H1 (cell line): ENCODE measurements at regions not wholly inside any gene's neighbourhood (a gene's known extent, or its start where the extent isn't known, plus 50 kb on each side); places are given as distances from the start of the nearest gene placed in this dataset.

Experiments used
- CTCF ChIA-PET: fragments of 300-600 bp; sonication (Branson Sonifier 250); formaldehyde crosslinking; loops from one replicate; lab custom pipeline; 2021; ENCODE audit not compliant: partially characterized antibody; lab: Charles Lee
- POLR2A ChIA-PET: fragments of 300-600 bp; sonication (Branson Sonifier 250); formaldehyde crosslinking; loops from one replicate; lab custom pipeline; 2021; ENCODE audit warnings: inconsistent platforms; ENCODE audit not compliant: partially characterized antibody; lab: Charles Lee
- DNase-seq, 2 experiments: peaks; one replicate each; pipeline versions ENCODE4 v3.0.0 to v3.0.0-alpha.2; 2010 to 2022; ENCODE audit warnings: low spot score in 2 of 2, low read depth in 1 of 2, mixed read lengths in 1 of 2
- FAIRE-seq: peaks from 2 replicates; lab custom pipeline; 2011; peaks lifted over from hg19 to GRCh38; lab: Jason Lieb, UNC
- H2AFZ ChIP-seq: 2 replicates; pipeline ENCODE4 v1.8.1; 2012; ENCODE audit warnings: low read length, inconsistent platforms
- H2AK5ac ChIP-seq: 2 replicates; pipeline ENCODE4 v1.6.1; 2013; ENCODE audit warnings: low read depth, low read length
- H2BK120ac ChIP-seq: replicated peaks from 2 replicates; pipeline ENCODE3; 2013; ENCODE audit warnings: low read depth, low read length, inconsistent platforms
- H2BK12ac ChIP-seq: 2 replicates; pipeline ENCODE4 v1.6.1; 2013; ENCODE audit warnings: low read depth, low read length
- H2BK15ac ChIP-seq: 2 replicates; pipeline ENCODE4 v1.6.1; 2013; ENCODE audit warnings: low read length
- H2BK20ac ChIP-seq: 2 replicates; pipeline ENCODE4 v1.6.1; 2013; ENCODE audit warnings: low read length
- H2BK5ac ChIP-seq: 2 replicates; pipeline ENCODE4 v1.6.1; 2013; ENCODE audit warnings: low read depth, low read length
- H3K14ac ChIP-seq: 2 replicates; pipeline ENCODE4 v1.6.1; 2013; ENCODE audit warnings: inconsistent platforms; ENCODE audit not compliant: insufficient read length
- H3K18ac ChIP-seq: 2 replicates; pipeline ENCODE4 v1.6.1; 2013; ENCODE audit warnings: low read length; ENCODE audit errors: extremely low read depth
- H3K23ac ChIP-seq: 2 replicates; pipeline ENCODE4 v1.6.1; 2013; ENCODE audit warnings: inconsistent platforms; ENCODE audit not compliant: insufficient read length
- H3K23me2 ChIP-seq: 2 replicates; pipeline ENCODE4 v1.6.1; 2013; ENCODE audit warnings: low read depth, low read length
- H3K27ac ChIP-seq: 2 replicates; pipeline ENCODE4 v1.6.1; 2011; ENCODE audit warnings: low read depth, low read length, inconsistent platforms
- H3K27me3 ChIP-seq, 4 experiments: replicated peaks in 1 of 4; 1 replicate in 1 of 4; 2 replicates in 3 of 4; pipeline versions ENCODE4 v1.6.1 to v1.8.1; 2011 to 2013; ENCODE audit warnings: low read length in 3 of 4, mild to moderate bottlenecking in 3 of 4, inconsistent platforms in 2 of 4, mixed read lengths in 2 of 4, moderate library complexity in 1 of 4; ENCODE audit not compliant: control insufficient read depth in 3 of 4, insufficient read depth in 3 of 4; ENCODE audit errors: extremely low read depth in 1 of 4
- H3K36me3 ChIP-seq, 4 experiments: 2 replicates each; pipeline versions ENCODE4 v1.6.1 to v1.8.1; 2011 to 2013; ENCODE audit warnings: mild to moderate bottlenecking in 4 of 4, low read length in 3 of 4, moderate library complexity in 2 of 4, control low read depth in 1 of 4, inconsistent platforms in 1 of 4; ENCODE audit not compliant: insufficient read depth in 4 of 4, control insufficient read depth in 2 of 4
- H3K4ac ChIP-seq: replicated peaks from 2 replicates; pipeline ENCODE3; 2013; ENCODE audit warnings: low read length, low read depth, mixed read lengths, inconsistent platforms; ENCODE audit not compliant: insufficient read length
- H3K4me1 ChIP-seq, 4 experiments: replicated peaks in 1 of 4; 1 replicate in 1 of 4; 2 replicates in 3 of 4; pipeline versions ENCODE4 v1.6.1 to v1.8.1; 2011 to 2013; ENCODE audit warnings: low read length in 3 of 4, inconsistent platforms in 2 of 4, mixed read lengths in 1 of 4; ENCODE audit not compliant: insufficient read depth in 4 of 4, control insufficient read depth in 3 of 4
- H3K4me2 ChIP-seq, 2 experiments: 2 replicates each; pipeline versions ENCODE4 v1.6.1 to v1.8.1; 2011 to 2013; ENCODE audit warnings: low read depth in 2 of 2, low read length in 2 of 2, control low read depth in 1 of 2, inconsistent platforms in 1 of 2, mild to moderate bottlenecking in 1 of 2; ENCODE audit not compliant: insufficient read depth in 1 of 2
- H3K4me3 ChIP-seq, 4 experiments: fragments of 200-600, 300-600 bp in 1 of 4; sonication (generic), shearing (Covaris generic), sonication (Bioruptor Twin) in 1 of 4; 2 replicates each; pipeline versions ENCODE4 v1.5.1 to v1.8.1; 2011 to 2016; ENCODE audit warnings: low read length in 4 of 4, low read depth in 3 of 4, control low read depth in 2 of 4, inconsistent platforms in 2 of 4, mild to moderate bottlenecking in 2 of 4, mixed read lengths in 1 of 4, moderate library complexity in 1 of 4; ENCODE audit not compliant: insufficient read depth in 2 of 4; ENCODE audit errors: extremely low read depth in 1 of 4
- H3K56ac ChIP-seq: replicated peaks from 2 replicates; pipeline ENCODE3; 2013; ENCODE audit warnings: low read depth, mild to moderate bottlenecking, mixed read lengths, low read length, inconsistent platforms; ENCODE audit not compliant: insufficient read length
- H3K79me1 ChIP-seq: 2 replicates; pipeline ENCODE4 v1.6.1; 2013; ENCODE audit warnings: low read depth, low read length, control low read depth
- H3K79me2 ChIP-seq, 2 experiments: 2 replicates each; pipeline versions ENCODE4 v1.6.1 to v1.8.1; 2012 to 2013; ENCODE audit warnings: low read length in 2 of 2, mild to moderate bottlenecking in 2 of 2, inconsistent platforms in 1 of 2; ENCODE audit not compliant: insufficient read depth in 2 of 2, control insufficient read depth in 1 of 2
- H3K9ac ChIP-seq, 4 experiments: replicated peaks in 1 of 4; 1 replicate in 1 of 4; 2 replicates in 3 of 4; pipeline versions ENCODE4 v1.6.1 to v1.8.1; 2011 to 2013; ENCODE audit warnings: low read depth in 3 of 4, low read length in 3 of 4, control low read depth in 2 of 4, mild to moderate bottlenecking in 2 of 4, moderate library complexity in 2 of 4, inconsistent platforms in 1 of 4; ENCODE audit errors: extremely low read depth in 1 of 4
- H3K9me3 ChIP-seq, 2 experiments: 2 replicates each; pipeline versions ENCODE4 v1.6.1 to v1.8.1; 2012 to 2013; ENCODE audit warnings: mild to moderate bottlenecking in 2 of 2, moderate library complexity in 2 of 2, control low read depth in 1 of 2, inconsistent platforms in 1 of 2, low read depth in 1 of 2, low read length in 1 of 2, mixed read lengths in 1 of 2; ENCODE audit not compliant: insufficient read depth in 2 of 2
- H4K20me1 ChIP-seq, 2 experiments: replicated peaks in 1 of 2; 2 replicates each; pipeline versions ENCODE3 to v1.8.1; 2011 to 2013; ENCODE audit warnings: inconsistent platforms in 2 of 2, low read length in 2 of 2, mild to moderate bottlenecking in 1 of 2; ENCODE audit not compliant: insufficient read depth in 2 of 2, control insufficient read depth in 1 of 2
- H4K5ac ChIP-seq: 2 replicates; pipeline ENCODE4 v1.6.1; 2013; ENCODE audit warnings: low read length, low read depth, mixed read lengths, inconsistent platforms; ENCODE audit not compliant: insufficient read length
- H4K8ac ChIP-seq: 2 replicates; pipeline ENCODE4 v1.8.0; 2013; ENCODE audit warnings: mild to moderate bottlenecking, moderate library complexity, low read length, inconsistent platforms; ENCODE audit not compliant: insufficient read depth; ENCODE audit errors: extremely low read depth
- H4K91ac ChIP-seq: replicated peaks from 2 replicates; pipeline ENCODE3; 2013; ENCODE audit warnings: low read length, mixed read lengths, inconsistent platforms; ENCODE audit not compliant: insufficient read length
- CREB1 ChIP-seq: IDR thresholded peaks from 2 replicates; pipeline ENCODE4 v1.6.1; 2012; ENCODE audit warnings: inconsistent platforms
- PHF8 ChIP-seq: fragments of 200-600 bp; sonication (generic); conservative IDR thresholded peaks from 2 replicates; pipeline ENCODE4 v1.7.1; 2012; ENCODE audit warnings: low read depth, mild to moderate bottlenecking, inconsistent platforms, low read length, moderate library complexity
- WGBS, 2 experiments: shearing (Covaris generic) in 1 of 2; methylation state at CpG; one replicate each; pipeline versions ENCODE4 v1.1.6 to v1.1.7; 2013 to 2015; ENCODE audit warnings: low lambda C conversion rate in 2 of 2, mixed read lengths in 2 of 2, inconsistent platforms in 1 of 2, low coverage in 1 of 2, missing lambda C conversion rate in 1 of 2; ENCODE audit not compliant: insufficient replicate concordance in 2 of 2, insufficient coverage in 1 of 2, insufficient read length in 1 of 2; ENCODE audit errors: extremely low coverage in 1 of 2, missing lambda C conversion rate in 1 of 2; 5-methylcytosine and 5-hydroxymethylcytosine counted together

GRCh38 chr2:46241344-46241743, 55.9 kb upstream of the EPAS1 start:
- Histone ChIP-seq H3K9ac (no peak overlapping the region), H3K23me2 (no peaks in the 10 kb centered on the region; the same call in 1 of the 2 replicates), H2BK120ac (no peak overlapping the region)
- CTCF ChIA-PET = interaction anchor here (0.7 to 1.2 kb wide), 5 partner anchors 10 to 265 kb away, joined by 3 read pairs; no protein-coding TSS in a partner anchor
- POLR2A ChIA-PET = interaction anchor here (0.6 to 0.7 kb wide), 3 partner anchors 20 to 96 kb away, joined by 3 to 4 read pairs (median 3); no protein-coding TSS in a partner anchor
- TF ChIP-seq PHF8 (no peak), CREB1 (0 out of 2 replicates have a peak, but pooled peaks have one; percentile 24)
- TF ChIP-seq, all 59 proteins: peak for 1
- H3K27me3 ChIP-seq = no peaks in the 10 kb centered on the region
- H2BK5ac ChIP-seq = no peak overlapping the region
- DNase-seq (no peak), FAIRE-seq (no peak)
- no peaks in the 10 kb centered on the region for H3K4me1 ChIP-seq
- H3K23ac ChIP-seq = no peak overlapping the region
- no peak overlapping the region for H2AK5ac ChIP-seq
- H3K79me2 ChIP-seq = no peaks in the 10 kb centered on the region
- H3K4me2 ChIP-seq = no peak overlapping the region
- H3K36me3 ChIP-seq = no peaks in the 10 kb centered on the region
- no peak overlapping the region for H3K18ac ChIP-seq
- WGBS, 2 experiments = 75% methylated on average over 2 of the region's 2 CpGs; no CpG with 5 or more reads in 1 of the 2 experiments
- H3K27ac ChIP-seq = no peak overlapping the region
- H2BK12ac ChIP-seq = no peak overlapping the region
- H3K4ac ChIP-seq = no peak overlapping the region
- no peaks in the 10 kb centered on the region for H3K79me1 ChIP-seq
- H3K56ac ChIP-seq = no peak overlapping the region
- H4K5ac ChIP-seq = no peak overlapping the region
- no peak overlapping the region for H2BK20ac ChIP-seq
- no peak overlapping the region for H2AFZ ChIP-seq
- H3K14ac ChIP-seq = no peak overlapping the region
- no peak overlapping the region for H3K4me3 ChIP-seq
- no peak overlapping the region for H2BK15ac ChIP-seq
- H4K91ac ChIP-seq = no peak overlapping the region
- H3K9me3 ChIP-seq = no peaks in the 10 kb centered on the region
- no peak overlapping the region for H4K8ac ChIP-seq
- H4K20me1 ChIP-seq = no peaks in the 10 kb centered on the region
